Muscle of arm (tissue), 1 donor: ENCODE measurements at regions not wholly inside any gene's neighbourhood (a gene's known extent, or its start where the extent isn't known, plus 50 kb on each side); places are given as distances from the start of the nearest gene placed in this dataset.
"Not testable (repeated sequence)": the region's sequence is repeated elsewhere in the genome, so short reads cannot be mapped to it uniquely, and the experiment has no call there.

Experiments
- DNase-seq: peaks from one replicate; pipeline ENCODE4 v3.0.0-alpha.2; 2013

GRCh38 chr1:229857585-229857984 is 209.5 kb upstream of the GALNT2 start:
- DNase-seq = no peak

GRCh38 chr1:229859026-229859425 is 208.0 kb upstream of the GALNT2 start:
- DNase-seq = no peak

- no peak for DNase-seq
Measured at GRCh38 chr1:229860926-229861325, 206.1 kb upstream of the GALNT2 start.

- DNase-seq = no peak
Measured at GRCh38 chr1:229862017-229862774, 204.8 kb upstream of the GALNT2 start.

- no peak for DNase-seq
Measured at GRCh38 chr1:229863651-229864545, 203.1 kb upstream of the GALNT2 start.

- DNase-seq = no peak
Measured at GRCh38 chr1:229864686-229865230, 202.3 kb upstream of the GALNT2 start.

- DNase-seq = not testable (repeated sequence)
Measured at GRCh38 chr1:229865321-229865720, 201.7 kb upstream of the GALNT2 start.

GRCh38 chr1:229867726-229868125 is 199.3 kb upstream of the GALNT2 start:
- no peak for DNase-seq

GRCh38 chr1:229869240-229869639 is 197.8 kb upstream of the GALNT2 start:
- no peak for DNase-seq

GRCh38 chr1:229869687-229870086 is 197.4 kb upstream of the GALNT2 start:
- DNase-seq = no peak

- DNase-seq = no peak
Measured at GRCh38 chr1:229870381-229870780, 196.7 kb upstream of the GALNT2 start.

- DNase-seq = no peak
Measured at GRCh38 chr1:229871078-229871676, 195.9 kb upstream of the GALNT2 start.

- DNase-seq = no peak
Measured at GRCh38 chr1:229874136-229874535, 192.9 kb upstream of the GALNT2 start.

- DNase-seq = no peak
Measured at GRCh38 chr1:229874609-229875008, 192.4 kb upstream of the GALNT2 start.

- no peak for DNase-seq
Measured at GRCh38 chr1:229875086-229875485, 192.0 kb upstream of the GALNT2 start.

GRCh38 chr1:229879746-229880145 is 187.3 kb upstream of the GALNT2 start:
- DNase-seq = no peak

- DNase-seq = no peak
Measured at GRCh38 chr1:229880271-229881170, 186.5 kb upstream of the GALNT2 start.

GRCh38 chr1:229882621-229883020 is 184.4 kb upstream of the GALNT2 start:
- DNase-seq = no peak

GRCh38 chr1:229883504-229884200 is 183.4 kb upstream of the GALNT2 start:
- DNase-seq = no peak

GRCh38 chr1:229884765-229885164 is 182.3 kb upstream of the GALNT2 start:
- DNase-seq = no peak
